GM12878 (cell line): ENCODE measurements at regions not wholly inside any gene's neighbourhood (a gene's known extent, or its start where the extent isn't known, plus 50 kb on each side); places are given as distances from the start of the nearest gene placed in this dataset.

Source experiments
- NRF1 ChIP-seq: conservative IDR thresholded peaks from 2 replicates; pipeline ENCODE4 v1.6.1; 2011; ENCODE audit warnings: mild to moderate bottlenecking, low read depth, low read length, improper control_type of control experiment
- POLR2A ChIP-seq: IDR thresholded peaks from 2 replicates; pipeline ENCODE4 v1.6.1; 2011; ENCODE audit warnings: low read depth, mild to moderate bottlenecking, low read length
- RAD51 ChIP-seq: fragments of 450-650 bp; IDR thresholded peaks from 2 replicates; pipeline ENCODE4 v1.6.1; 2016; ENCODE audit warnings: moderate library complexity, mild to moderate bottlenecking, inconsistent platforms
- SPI1 ChIP-seq: IDR thresholded peaks from 2 replicates; pipeline ENCODE4 v1.6.1; 2011; ENCODE audit warnings: low read depth, mild to moderate bottlenecking, low read length, moderate library complexity, borderline replicate concordance; ENCODE audit not compliant: insufficient read depth
- STAT1 ChIP-seq: fragments of 450-650 bp; conservative IDR thresholded peaks from 2 replicates; pipeline ENCODE4 v1.6.1; 2014; ENCODE audit warnings: antibody characterized with exemption, mild to moderate bottlenecking
- TF ChIP-seq, protein P1 (sequence below), 3 experiments: IDR thresholded peaks in 2 of 3; conservative IDR thresholded peaks in 1 of 3; 2 replicates each; pipeline ENCODE4 v1.5.1; 2011; ENCODE audit warnings: low read depth in 3 of 3, low read length in 3 of 3, mild to moderate bottlenecking in 3 of 3, control low read depth in 2 of 3, moderate library complexity in 2 of 3, inconsistent platforms in 1 of 3, mixed read lengths in 1 of 3; ENCODE audit not compliant: control insufficient read depth in 2 of 3, insufficient read depth in 1 of 3; ENCODE audit errors: extremely low read depth in 1 of 3

DNA sequence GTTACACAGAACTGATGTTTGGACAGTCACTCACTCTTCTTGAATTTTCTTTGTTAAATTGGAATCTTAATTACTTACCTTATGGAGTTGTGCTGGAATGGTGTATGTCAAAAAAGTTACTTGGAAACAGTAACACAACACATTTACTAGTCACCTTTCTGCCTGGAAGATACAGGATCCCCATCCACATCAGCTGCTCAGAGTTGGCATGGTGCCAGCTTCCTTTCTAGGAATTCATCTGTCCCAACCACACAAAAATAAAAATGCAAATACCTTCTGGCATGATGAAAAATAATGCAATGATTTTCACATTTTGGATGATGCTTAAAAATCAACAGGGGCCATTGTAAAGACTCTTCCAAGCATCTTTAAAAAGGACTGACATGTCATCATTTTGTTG, 341.5 kb downstream of the TMEM38B start:
- TF ChIP-seq, protein P1, sequence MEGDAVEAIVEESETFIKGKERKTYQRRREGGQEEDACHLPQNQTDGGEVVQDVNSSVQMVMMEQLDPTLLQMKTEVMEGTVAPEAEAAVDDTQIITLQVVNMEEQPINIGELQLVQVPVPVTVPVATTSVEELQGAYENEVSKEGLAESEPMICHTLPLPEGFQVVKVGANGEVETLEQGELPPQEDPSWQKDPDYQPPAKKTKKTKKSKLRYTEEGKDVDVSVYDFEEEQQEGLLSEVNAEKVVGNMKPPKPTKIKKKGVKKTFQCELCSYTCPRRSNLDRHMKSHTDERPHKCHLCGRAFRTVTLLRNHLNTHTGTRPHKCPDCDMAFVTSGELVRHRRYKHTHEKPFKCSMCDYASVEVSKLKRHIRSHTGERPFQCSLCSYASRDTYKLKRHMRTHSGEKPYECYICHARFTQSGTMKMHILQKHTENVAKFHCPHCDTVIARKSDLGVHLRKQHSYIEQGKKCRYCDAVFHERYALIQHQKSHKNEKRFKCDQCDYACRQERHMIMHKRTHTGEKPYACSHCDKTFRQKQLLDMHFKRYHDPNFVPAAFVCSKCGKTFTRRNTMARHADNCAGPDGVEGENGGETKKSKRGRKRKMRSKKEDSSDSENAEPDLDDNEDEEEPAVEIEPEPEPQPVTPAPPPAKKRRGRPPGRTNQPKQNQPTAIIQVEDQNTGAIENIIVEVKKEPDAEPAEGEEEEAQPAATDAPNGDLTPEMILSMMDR (IDR thresholded peaks at IDR 0.05 in 2 of 3, conservative IDR thresholded peaks at IDR 0.05 in 1 of 3; ENCODE audit: control insufficient read depth in 2 of 3, extremely low read depth in 1 of 3, insufficient read depth in 1 of 3, low read depth in 3 of 3, low read length in 3 of 3), result no peak
- no peak for TF ChIP-seq SPI1
- no peak for TF ChIP-seq RAD51
- TF ChIP-seq NRF1, result no peak
- no peak for TF ChIP-seq STAT1
- TF ChIP-seq POLR2A, result no peak
